Omental fat pad (tissue), 3 donors: ENCODE measurements at regions not wholly inside any gene's neighbourhood (a gene's known extent, or its start where the extent isn't known, plus 50 kb on each side); places are given as distances from the start of the nearest gene placed in this dataset.
"Not testable (repeated sequence)": the region's sequence is repeated elsewhere in the genome, so short reads cannot be mapped to it uniquely, and the experiment has no call there.

Source experiments
- ATAC-seq: fragments of 150-250 bp; one replicate; pipeline ENCODE4 v1.9.1; 2016; ENCODE audit warnings: mild to moderate bottlenecking, moderate library complexity; ENCODE audit not compliant: low FRiP score
- DNase-seq: peaks from one replicate; pipeline ENCODE4 v3.0.0-alpha.2; 2019; ENCODE audit warnings: low spot score
- TF ChIP-seq, protein P1 (sequence below), 3 donors: fragments of 450-650 bp; IDR thresholded peaks; one replicate each; pipeline ENCODE4 v1.5.1; 2016 to 2017; ENCODE audit warnings: antibody characterized with exemption in 3 of 3, mild to moderate bottlenecking in 3 of 3, moderate library complexity in 2 of 3

DNA sequence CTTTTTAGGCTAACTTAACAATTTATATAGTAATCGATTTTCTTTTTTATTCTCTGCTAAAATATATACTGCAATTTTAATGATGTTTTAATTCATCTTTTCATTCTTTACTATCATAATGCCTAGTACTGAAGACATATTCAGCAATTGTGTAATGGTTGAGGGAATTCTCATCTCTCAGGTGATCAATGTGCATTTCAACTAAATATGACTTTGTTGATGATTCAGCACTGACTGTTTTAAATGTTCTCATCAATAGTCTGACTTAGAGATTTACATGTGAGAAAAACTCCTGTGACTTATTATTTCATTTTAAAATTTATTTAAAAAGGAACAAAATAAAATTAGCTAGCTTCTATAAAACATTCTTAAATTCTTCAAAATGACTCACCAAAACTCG lies 1450.3 kb downstream of the STIM2 start:
- TF ChIP-seq, protein P1, sequence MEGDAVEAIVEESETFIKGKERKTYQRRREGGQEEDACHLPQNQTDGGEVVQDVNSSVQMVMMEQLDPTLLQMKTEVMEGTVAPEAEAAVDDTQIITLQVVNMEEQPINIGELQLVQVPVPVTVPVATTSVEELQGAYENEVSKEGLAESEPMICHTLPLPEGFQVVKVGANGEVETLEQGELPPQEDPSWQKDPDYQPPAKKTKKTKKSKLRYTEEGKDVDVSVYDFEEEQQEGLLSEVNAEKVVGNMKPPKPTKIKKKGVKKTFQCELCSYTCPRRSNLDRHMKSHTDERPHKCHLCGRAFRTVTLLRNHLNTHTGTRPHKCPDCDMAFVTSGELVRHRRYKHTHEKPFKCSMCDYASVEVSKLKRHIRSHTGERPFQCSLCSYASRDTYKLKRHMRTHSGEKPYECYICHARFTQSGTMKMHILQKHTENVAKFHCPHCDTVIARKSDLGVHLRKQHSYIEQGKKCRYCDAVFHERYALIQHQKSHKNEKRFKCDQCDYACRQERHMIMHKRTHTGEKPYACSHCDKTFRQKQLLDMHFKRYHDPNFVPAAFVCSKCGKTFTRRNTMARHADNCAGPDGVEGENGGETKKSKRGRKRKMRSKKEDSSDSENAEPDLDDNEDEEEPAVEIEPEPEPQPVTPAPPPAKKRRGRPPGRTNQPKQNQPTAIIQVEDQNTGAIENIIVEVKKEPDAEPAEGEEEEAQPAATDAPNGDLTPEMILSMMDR (IDR thresholded peaks at IDR 0.05): no peak
- ATAC-seq: no peak
- DNase-seq: no peak

DNA sequence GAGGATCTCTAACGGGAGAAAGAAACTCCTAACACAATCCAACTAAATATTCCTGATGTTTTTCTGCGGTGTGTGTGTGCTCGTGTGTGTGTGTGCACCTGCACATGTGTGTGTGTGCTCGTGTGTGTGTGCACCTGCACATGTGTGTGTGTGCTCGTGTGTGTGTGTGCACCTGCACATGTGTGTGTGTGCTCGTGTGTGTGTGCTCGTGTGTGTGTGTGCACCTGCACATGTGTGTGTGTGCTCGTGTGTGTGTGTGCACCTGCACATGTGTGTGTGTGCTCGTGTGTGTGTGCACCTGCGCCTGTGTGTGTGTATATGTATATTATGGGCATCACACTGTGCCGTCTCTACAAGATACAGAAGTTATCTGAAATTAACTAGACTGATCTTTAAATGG lies 1451.9 kb downstream of the STIM2 start:
- DNase-seq, ATAC-seq: not testable (repeated sequence)

DNA sequence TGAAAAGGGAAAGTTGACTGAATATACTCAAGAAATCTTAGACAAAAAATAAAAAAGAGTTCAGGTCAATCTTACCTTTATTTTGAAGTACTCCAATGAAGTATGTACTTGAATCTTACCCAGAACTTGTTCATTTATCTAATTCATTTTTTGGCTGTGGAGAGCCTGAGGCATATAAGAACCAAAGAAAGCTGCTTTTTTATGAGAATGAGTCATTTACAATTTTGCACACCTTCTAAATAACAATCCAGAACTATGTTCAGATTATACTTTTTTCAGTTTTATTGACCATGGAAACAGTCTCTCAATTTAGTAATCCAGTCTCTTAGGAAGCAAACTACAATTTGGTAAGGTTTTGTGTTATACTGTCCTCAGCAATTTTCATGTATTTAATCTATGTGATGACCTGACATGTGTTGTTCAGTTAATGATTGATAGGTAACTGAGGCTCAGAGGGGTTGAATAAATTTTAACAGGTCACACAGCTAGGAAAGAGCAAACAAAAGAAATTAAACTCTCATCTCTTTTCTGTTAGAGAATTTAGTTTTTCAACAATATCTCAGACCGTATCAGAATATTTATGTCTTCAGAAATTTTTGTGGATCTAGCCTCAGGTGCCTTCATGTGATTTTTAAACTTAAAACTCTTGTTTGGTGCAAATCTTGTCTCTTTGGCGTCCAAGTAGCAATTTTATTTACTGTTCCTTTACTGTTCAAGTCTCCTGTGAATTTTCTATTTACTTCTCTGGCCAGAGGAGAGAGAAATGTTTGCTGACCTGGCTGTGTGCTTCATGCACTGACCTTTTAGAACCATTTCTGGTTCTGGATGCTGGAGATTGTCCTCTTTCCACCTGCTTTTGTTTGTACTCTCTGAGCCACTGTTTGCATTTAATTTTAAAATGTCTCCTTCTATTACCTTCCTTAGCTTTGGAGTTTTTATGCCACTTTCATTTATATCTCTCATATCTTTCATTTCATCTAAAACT lies 1453.4 kb downstream of the STIM2 start:
- DNase-seq (no peak), ATAC-seq (no peak)
- TF ChIP-seq, protein P1 (IDR thresholded peaks at IDR 0.05): no peak

DNA sequence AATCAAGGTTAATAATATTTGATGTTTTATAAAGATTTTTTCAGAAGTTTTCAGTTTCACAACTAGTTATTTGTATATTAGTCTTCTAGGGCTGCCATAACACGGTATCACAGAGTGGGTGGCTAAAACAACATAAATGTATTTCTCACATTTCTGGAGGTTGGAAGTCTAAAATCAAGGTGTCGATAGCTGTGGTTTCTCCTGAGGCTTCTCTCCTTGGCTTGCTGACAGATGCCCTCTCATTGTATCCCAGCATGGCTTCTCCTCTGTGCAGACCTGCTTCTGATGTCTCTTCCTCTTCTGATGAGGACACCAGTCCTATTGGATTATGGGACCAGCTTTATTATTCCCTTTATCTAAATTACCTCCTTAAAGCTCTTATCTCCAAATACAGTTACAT lies 1456.6 kb downstream of the STIM2 start:
- ATAC-seq (no peak), DNase-seq (no peak)
- TF ChIP-seq, protein P1 (IDR thresholded peaks at IDR 0.05): no peak

DNA sequence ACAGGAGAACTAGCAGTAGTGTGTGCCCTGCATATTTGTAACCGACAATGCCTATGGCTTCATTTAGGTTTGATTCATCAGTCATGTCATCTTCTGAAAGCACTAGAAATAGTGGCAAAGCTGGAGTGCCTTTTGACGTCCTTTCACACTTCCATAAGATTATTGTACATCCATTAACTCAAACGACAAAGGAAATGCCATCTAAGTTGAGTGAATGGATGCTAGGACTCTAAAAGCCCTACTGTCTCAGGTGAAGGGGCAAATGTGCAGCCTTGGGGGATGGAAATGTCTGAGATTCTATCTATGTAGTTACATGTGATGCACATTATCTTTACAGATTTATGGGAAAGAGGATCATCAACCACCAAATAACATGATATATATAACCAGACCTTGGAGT lies 1473.6 kb downstream of the STIM2 start:
- TF ChIP-seq, protein P1 (IDR thresholded peaks at IDR 0.05): no peak
- DNase-seq (no peak), ATAC-seq (no peak)

DNA sequence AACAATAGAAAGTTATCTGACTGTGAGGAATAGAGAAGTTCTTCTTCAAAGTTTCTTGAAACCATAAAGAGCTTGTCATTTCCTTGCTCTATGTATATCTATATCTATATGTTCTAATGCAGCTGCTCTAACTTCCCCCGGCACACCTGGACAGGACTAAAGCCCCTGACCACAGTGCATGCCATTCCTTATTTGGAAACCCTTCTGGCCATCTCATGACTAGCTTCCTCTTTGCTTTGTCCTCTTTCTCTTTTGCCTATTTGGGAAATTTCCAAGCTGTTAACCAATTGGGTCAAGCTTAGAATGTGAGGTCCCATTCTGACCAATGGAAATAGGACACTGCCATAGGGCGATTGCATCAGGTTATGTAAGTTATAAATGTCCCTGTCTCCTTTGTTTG lies 1481.1 kb downstream of the STIM2 start:
- DNase-seq: no peak
- ATAC-seq: no peak
- TF ChIP-seq, protein P1 (IDR thresholded peaks at IDR 0.05): no peak

DNA sequence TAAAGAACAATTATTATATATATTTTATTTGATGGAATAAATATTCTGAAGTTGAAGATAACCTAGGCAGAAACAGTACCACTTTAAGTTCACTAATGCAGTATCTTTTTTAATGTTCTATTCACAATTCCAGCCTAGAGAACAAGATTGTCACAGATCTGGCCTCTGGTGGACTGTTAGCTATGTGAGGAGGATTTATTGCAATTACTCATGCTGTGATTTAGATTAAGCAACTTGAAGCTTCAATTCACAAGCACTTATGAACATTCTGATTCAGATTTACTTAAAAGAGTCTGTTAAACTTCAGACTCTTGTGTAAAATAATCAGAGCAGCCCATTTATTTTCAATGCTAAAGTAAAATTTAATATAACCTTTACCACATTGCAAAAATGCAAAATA lies 1489.8 kb downstream of the STIM2 start:
- DNase-seq: no peak
- ATAC-seq: no peak
- TF ChIP-seq, protein P1 (IDR thresholded peaks at IDR 0.05): no peak
